Caco-2 (cell line): ENCODE measurements at regions not wholly inside any gene's neighbourhood (a gene's known extent, or its start where the extent isn't known, plus 50 kb on each side); places are given as distances from the start of the nearest gene placed in this dataset.

ENCODE experiments used
- BruUV-seq: library from RNA; stranded (reverse); fragments of 400-500 nt; replicated peaks from 2 replicates; lab custom pipeline; 2021; lab: Mats Ljungman, UMichigan
- CTCF ChIA-PET: fragments of 300-600 bp; sonication (Branson Sonifier 250); formaldehyde crosslinking; loops from one replicate; lab custom pipeline; 2022; ENCODE audit warnings: antibody characterized with exemption; lab: Charles Lee
- POLR2A ChIA-PET: fragments of 300-600 bp; sonication (Branson Sonifier 250); formaldehyde crosslinking; loops from one replicate; lab custom pipeline; 2022; ENCODE audit warnings: antibody characterized with exemption; lab: Charles Lee
- DNase-seq, 2 experiments: peaks; one replicate each; pipeline versions ENCODE4 v3.0.0 to v3.0.0-alpha.2; 2020 to 2022
- H3K27me3 ChIP-seq: replicated peaks from 2 replicates; pipeline ENCODE4 v1.6.0; 2011; ENCODE audit warnings: low read length; ENCODE audit not compliant: control insufficient read depth, insufficient read depth
- H3K36me3 ChIP-seq: 2 replicates; pipeline ENCODE4 v1.5.1; 2011; ENCODE audit warnings: low read length; ENCODE audit not compliant: control insufficient read depth, insufficient read depth
- H3K4me1 ChIP-seq: fragments of 250-450 bp; sonication (Bioruptor Pico); 2 replicates; pipeline ENCODE4 v1.5.1; 2020; ENCODE audit warnings: mild to moderate bottlenecking
- H3K4me3 ChIP-seq: 2 replicates; pipeline ENCODE4 v1.5.1; 2011; ENCODE audit warnings: low read depth, mild to moderate bottlenecking, control low read depth, low read length
- H3K9me3 ChIP-seq: fragments of 250-450 bp; sonication (Bioruptor Pico); 2 replicates; pipeline ENCODE4 v1.5.1; 2020; ENCODE audit warnings: mild to moderate bottlenecking, moderate library complexity
- H3K27ac Mint-ChIP-seq: one replicate; pipeline ENCODE4 v1.8.0; 2022; ENCODE audit warnings: mixed read lengths; ENCODE audit not compliant: unreplicated experiment
- H3K27me3 Mint-ChIP-seq: one replicate; pipeline ENCODE4 v1.8.0; 2022; ENCODE audit warnings: mixed read lengths; ENCODE audit not compliant: insufficient read depth, unreplicated experiment
- H3K36me3 Mint-ChIP-seq: one replicate; pipeline ENCODE4 v1.8.0; 2022; ENCODE audit warnings: mild to moderate bottlenecking, mixed read lengths; ENCODE audit not compliant: insufficient read depth, unreplicated experiment
- H3K4me1 Mint-ChIP-seq: one replicate; pipeline ENCODE4 v1.8.0; 2022; ENCODE audit warnings: low read depth, mixed read lengths; ENCODE audit not compliant: unreplicated experiment
- H3K4me3 Mint-ChIP-seq: one replicate; pipeline ENCODE4 v1.8.0; 2022; ENCODE audit warnings: mild to moderate bottlenecking, moderate library complexity, mixed read lengths; ENCODE audit not compliant: unreplicated experiment
- H3K9me3 Mint-ChIP-seq: one replicate; pipeline ENCODE4 v1.8.0; 2022; ENCODE audit warnings: mixed read lengths; ENCODE audit not compliant: unreplicated experiment
- intact Hi-C: fragments of 100-400 bp; cut with micrococcal nuclease; formaldehyde crosslinking; loops from one replicate; pipeline ENCODE4 v1.10.0; 2022; ENCODE audit not compliant: unreplicated experiment
- TF ChIP-seq, protein P1 (sequence below), 2 experiments: fragments of 200-600 bp in 1 of 2; IDR thresholded peaks; 1 replicate in 1 of 2; 2 replicates in 1 of 2; pipeline versions ENCODE4 v1.5.1 to v1.8.0; 2011 to 2022; ENCODE audit warnings: antibody characterized with exemption in 1 of 2, control low read depth in 1 of 2, inconsistent platforms in 1 of 2, low read depth in 1 of 2, low read length in 1 of 2, mild to moderate bottlenecking in 1 of 2, moderate library complexity in 1 of 2; ENCODE audit not compliant: insufficient read depth in 1 of 2, severe bottlenecking in 1 of 2, unreplicated experiment in 1 of 2

DNA sequence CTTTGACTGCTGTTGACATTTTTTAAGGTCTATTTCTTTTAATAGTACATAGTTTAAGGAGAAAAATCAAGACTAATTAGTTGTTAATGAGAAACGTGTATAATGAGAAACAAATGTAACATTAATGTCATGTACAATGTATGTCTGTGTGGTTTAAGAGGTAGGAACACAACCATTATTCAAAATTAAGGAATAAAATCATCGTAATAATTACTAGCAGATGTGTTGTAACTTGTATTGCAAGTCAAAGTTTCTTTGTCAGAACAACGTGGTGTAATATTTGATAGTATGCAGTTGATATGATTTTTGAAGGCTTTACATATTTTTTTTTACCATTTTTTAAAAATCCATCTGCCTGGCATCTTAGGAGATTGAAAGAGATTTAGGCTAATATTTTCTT, 120.2 kb upstream of the ARRDC3 start:
- no TSS peak for BruUV-seq
- no peaks in the 10 kb centered on the region for H3K36me3 Mint-ChIP-seq
- DNase-seq = no peak
- Histone ChIP-seq H3K9me3 (no peaks in the 10 kb centered on the region), H3K36me3 (no peaks in the 10 kb centered on the region), H3K4me1 (no peaks in the 10 kb centered on the region), H3K4me3 (no peak overlapping the region), H3K27me3 (no peaks in the 10 kb centered on the region)
- H3K9me3 Mint-ChIP-seq = no peaks in the 10 kb centered on the region
- ChIA-PET CTCF (no interaction called here), POLR2A (no interaction called here)
- TF ChIP-seq, protein P1, sequence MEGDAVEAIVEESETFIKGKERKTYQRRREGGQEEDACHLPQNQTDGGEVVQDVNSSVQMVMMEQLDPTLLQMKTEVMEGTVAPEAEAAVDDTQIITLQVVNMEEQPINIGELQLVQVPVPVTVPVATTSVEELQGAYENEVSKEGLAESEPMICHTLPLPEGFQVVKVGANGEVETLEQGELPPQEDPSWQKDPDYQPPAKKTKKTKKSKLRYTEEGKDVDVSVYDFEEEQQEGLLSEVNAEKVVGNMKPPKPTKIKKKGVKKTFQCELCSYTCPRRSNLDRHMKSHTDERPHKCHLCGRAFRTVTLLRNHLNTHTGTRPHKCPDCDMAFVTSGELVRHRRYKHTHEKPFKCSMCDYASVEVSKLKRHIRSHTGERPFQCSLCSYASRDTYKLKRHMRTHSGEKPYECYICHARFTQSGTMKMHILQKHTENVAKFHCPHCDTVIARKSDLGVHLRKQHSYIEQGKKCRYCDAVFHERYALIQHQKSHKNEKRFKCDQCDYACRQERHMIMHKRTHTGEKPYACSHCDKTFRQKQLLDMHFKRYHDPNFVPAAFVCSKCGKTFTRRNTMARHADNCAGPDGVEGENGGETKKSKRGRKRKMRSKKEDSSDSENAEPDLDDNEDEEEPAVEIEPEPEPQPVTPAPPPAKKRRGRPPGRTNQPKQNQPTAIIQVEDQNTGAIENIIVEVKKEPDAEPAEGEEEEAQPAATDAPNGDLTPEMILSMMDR (IDR thresholded peaks at IDR 0.05; ENCODE audit: insufficient read depth in 1 of 2, low read depth in 1 of 2, low read length in 1 of 2, severe bottlenecking in 1 of 2, unreplicated experiment in 1 of 2) = no peak
- H3K4me1 Mint-ChIP-seq = no peaks in the 10 kb centered on the region
- no peak overlapping the region for H3K4me3 Mint-ChIP-seq
- intact Hi-C loops = loop anchor here (5.0 to 10.0 kb wide), 2 partner anchors 134 to 811 kb away; no protein-coding TSS in a partner anchor
- H3K27ac Mint-ChIP-seq = no peak overlapping the region
- H3K27me3 Mint-ChIP-seq = peaks cover 6% of the 10 kb centered on the region

DNA sequence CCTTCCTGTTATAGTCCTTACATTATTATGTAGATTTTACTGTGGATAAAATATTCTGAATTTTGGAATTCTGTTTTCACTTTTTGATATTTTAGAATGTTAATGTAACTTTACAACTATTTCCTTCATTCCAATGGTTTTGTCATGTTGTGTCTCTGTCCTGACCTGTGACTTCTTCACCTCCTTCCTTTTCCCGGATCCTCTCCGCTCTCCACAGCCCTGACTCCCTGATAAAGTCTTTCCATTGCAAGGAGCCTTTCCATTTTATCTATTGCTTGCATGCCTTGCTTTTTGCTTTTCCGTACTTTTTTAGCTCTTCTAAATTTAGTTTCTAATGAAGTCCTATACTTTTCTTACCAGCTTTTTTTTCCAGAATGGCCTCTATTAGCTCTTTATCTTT, 117.6 kb upstream of the ARRDC3 start:
- Histone ChIP-seq H3K4me3 (no peak overlapping the region), H3K9me3 (no peaks in the 10 kb centered on the region), H3K36me3 (no peaks in the 10 kb centered on the region), H3K27me3 (peaks cover under 1% of the 10 kb centered on the region; the same call in 1 of the 2 replicates), H3K4me1 (no peaks in the 10 kb centered on the region)
- intact Hi-C loops = loop anchor here (5.0 to 10.0 kb wide), 2 partner anchors 137 to 814 kb away; no protein-coding TSS in a partner anchor
- Mint-ChIP-seq H3K4me3 (no peak overlapping the region), H3K9me3 (no peaks in the 10 kb centered on the region), H3K27ac (no peak overlapping the region), H3K36me3 (no peaks in the 10 kb centered on the region), H3K27me3 (peaks cover 6% of the 10 kb centered on the region), H3K4me1 (no peaks in the 10 kb centered on the region)
- DNase-seq = no peak
- ChIA-PET CTCF (no interaction called here), POLR2A (no interaction called here)
- BruUV-seq = no TSS peak
- TF ChIP-seq, protein P1 (IDR thresholded peaks at IDR 0.05; ENCODE audit: insufficient read depth in 1 of 2, low read depth in 1 of 2, low read length in 1 of 2, severe bottlenecking in 1 of 2, unreplicated experiment in 1 of 2) = no peak

DNA sequence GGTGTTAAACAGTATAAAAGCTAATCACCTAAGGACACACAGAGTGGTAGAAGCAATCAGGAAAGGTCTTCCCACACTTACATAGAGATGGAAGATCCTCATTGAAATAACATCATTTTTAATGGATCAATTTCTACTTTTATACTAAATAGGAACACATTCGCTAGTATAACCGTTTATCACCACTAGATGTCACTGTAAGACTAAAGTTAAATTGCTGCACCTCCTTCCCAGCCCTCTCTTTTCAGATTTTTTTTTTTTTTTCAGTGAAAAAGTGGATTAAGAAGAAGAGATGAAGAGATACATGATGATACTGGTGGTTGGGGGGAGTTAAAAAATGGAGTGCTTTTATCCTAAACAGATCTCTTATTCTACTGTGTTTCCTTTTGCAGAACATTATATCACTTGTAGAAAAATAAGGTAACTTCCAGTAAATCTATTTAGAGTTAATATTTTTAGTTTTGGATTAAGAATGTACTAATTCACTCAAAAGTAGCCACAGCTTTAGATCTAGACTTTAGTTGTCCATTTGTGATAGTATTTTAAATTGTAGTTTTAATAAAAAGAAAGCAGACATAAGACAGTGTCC, 116.9 kb upstream of the ARRDC3 start:
- TF ChIP-seq, protein P1 (IDR thresholded peaks at IDR 0.05; ENCODE audit: insufficient read depth in 1 of 2, low read depth in 1 of 2, low read length in 1 of 2, severe bottlenecking in 1 of 2, unreplicated experiment in 1 of 2) = peak; percentile 43 to 60
- Mint-ChIP-seq H3K27me3 (peaks cover 6% of the 10 kb centered on the region), H3K36me3 (no peaks in the 10 kb centered on the region), H3K9me3 (no peaks in the 10 kb centered on the region), H3K27ac (no peak overlapping the region), H3K4me1 (no peaks in the 10 kb centered on the region), H3K4me3 (no peak overlapping the region)
- POLR2A ChIA-PET = no interaction called here
- peaks cover 2% of the 10 kb centered on the region; the same call in 1 of the 2 replicates for H3K27me3 ChIP-seq
- intact Hi-C loops = loop anchor here (5.0 to 10.0 kb wide), 2 partner anchors 137 to 815 kb away; no protein-coding TSS in a partner anchor
- H3K36me3 ChIP-seq = no peaks in the 10 kb centered on the region
- H3K4me3 ChIP-seq = no peak overlapping the region
- BruUV-seq = no TSS peak
- H3K4me1 ChIP-seq = no peaks in the 10 kb centered on the region
- CTCF ChIA-PET = no interaction called here
- DNase-seq = peak in 1 of 2 experiments; percentile 36
- H3K9me3 ChIP-seq = no peaks in the 10 kb centered on the region
